GM23338 (cell line): ENCODE measurements at regions not wholly inside any gene's neighbourhood (a gene's known extent, or its start where the extent isn't known, plus 50 kb on each side); places are given as distances from the start of the nearest gene placed in this dataset.

Experiments
- ATAC-seq: fragments of 200-7000 bp; cut with Tn5 transposase; 3 replicates; pipeline ENCODE4 v1.9.1; 2020
- DNase-seq: peaks from one replicate; pipeline ENCODE4 v3.0.0-alpha.2; 2015; ENCODE audit warnings: low spot score
- H2AFZ ChIP-seq: fragments of 200-600 bp; sonication (generic); 2 replicates; pipeline ENCODE4 v1.8.0; 2016; ENCODE audit warnings: antibody characterized with exemption, mild to moderate bottlenecking, moderate library complexity
- H3F3A ChIP-seq: fragments of 200-600 bp; sonication (generic); replicated peaks from 2 replicates; pipeline ENCODE4 v1.8.0; 2017; ENCODE audit warnings: antibody characterized with exemption, mixed run types, low read depth
- H3K27ac ChIP-seq: fragments of 200-600 bp; sonication (generic); 2 replicates; pipeline ENCODE4 v1.6.1; 2016; ENCODE audit warnings: low read depth
- H3K27me3 ChIP-seq: fragments of 200-600 bp; sonication (generic); 2 replicates; pipeline ENCODE4 v1.8.0; 2016; ENCODE audit warnings: mild to moderate bottlenecking, mixed run types, moderate library complexity; ENCODE audit not compliant: insufficient read depth
- H3K36me3 ChIP-seq: fragments of 200-600 bp; sonication (generic); 2 replicates; pipeline ENCODE4 v1.8.0; 2016; ENCODE audit warnings: mild to moderate bottlenecking; ENCODE audit not compliant: insufficient read depth
- H3K4me1 ChIP-seq: fragments of 200-600 bp; sonication (generic); 2 replicates; pipeline ENCODE4 v1.8.0; 2016; ENCODE audit warnings: mild to moderate bottlenecking, moderate library complexity; ENCODE audit not compliant: insufficient read depth
- H3K4me2 ChIP-seq: fragments of 200-600 bp; sonication (generic); 2 replicates; pipeline ENCODE4 v1.7.1; 2017; ENCODE audit warnings: mixed run types
- H3K4me3 ChIP-seq: fragments of 200-600 bp; sonication (generic); 2 replicates; pipeline ENCODE4 v1.6.1; 2016; ENCODE audit warnings: mixed run types
- H3K79me2 ChIP-seq: fragments of 200-600 bp; sonication (generic); replicated peaks from 2 replicates; pipeline ENCODE4 v1.8.0; 2017; ENCODE audit warnings: mild to moderate bottlenecking; ENCODE audit not compliant: insufficient read depth
- H3K9me2 ChIP-seq: fragments of 200-600 bp; sonication (generic); 2 replicates; pipeline ENCODE4 v1.8.0; 2017; ENCODE audit not compliant: insufficient read depth
- H4K20me1 ChIP-seq: fragments of 200-600 bp; sonication (generic); replicated peaks from 2 replicates; pipeline ENCODE4 v1.8.0; 2017; ENCODE audit warnings: mild to moderate bottlenecking; ENCODE audit not compliant: insufficient read depth
- H3K27ac Mint-ChIP-seq: 2 replicates; pipeline ENCODE4 v1.8.0; 2020; ENCODE audit warnings: inconsistent platforms, mild to moderate bottlenecking, moderate library complexity, mixed read lengths
- H3K27me3 Mint-ChIP-seq: 3 replicates; pipeline ENCODE4 v1.8.0; 2022; ENCODE audit warnings: low read depth, mild to moderate bottlenecking, moderate library complexity, mixed read lengths, inconsistent platforms; ENCODE audit not compliant: insufficient read depth, poor library complexity
- H3K36me3 Mint-ChIP-seq: 3 replicates; pipeline ENCODE4 v1.8.0; 2021; ENCODE audit warnings: low read depth, mild to moderate bottlenecking, inconsistent platforms, moderate library complexity, mixed read lengths
- H3K4me1 Mint-ChIP-seq: 3 replicates; pipeline ENCODE4 v1.8.0; 2020; ENCODE audit warnings: mild to moderate bottlenecking, inconsistent platforms, mixed read lengths
- H3K4me3 Mint-ChIP-seq: 3 replicates; pipeline ENCODE4 v1.8.0; 2021; ENCODE audit warnings: moderate library complexity, mild to moderate bottlenecking, inconsistent platforms, mixed read lengths
- H3K9me3 Mint-ChIP-seq: 3 replicates; pipeline ENCODE4 v1.8.0; 2020; ENCODE audit warnings: moderate library complexity, mild to moderate bottlenecking, inconsistent platforms, mixed read lengths
- CREB1 ChIP-seq: fragments of 250-450 bp; sonication (Bioruptor Pico); IDR thresholded peaks from 2 replicates; pipeline ENCODE4 v1.5.0; 2020; ENCODE audit warnings: low read depth, mild to moderate bottlenecking, moderate library complexity
- EZH2 ChIP-seq: fragments of 200-600 bp; sonication (generic); IDR thresholded peaks from one replicate; pipeline ENCODE4 v1.8.0; 2017; ENCODE audit warnings: antibody characterized with exemption, mild to moderate bottlenecking, low read depth; ENCODE audit not compliant: unreplicated experiment
- EZH2phosphoT487 ChIP-seq: fragments of 200-600 bp; sonication (generic); IDR thresholded peaks from one replicate; pipeline ENCODE4 v1.8.1; 2018; ENCODE audit warnings: antibody characterized with exemption; ENCODE audit not compliant: unreplicated experiment
- NANOG ChIP-seq: IDR thresholded peaks from 2 replicates; pipeline ENCODE4 v1.6.1; 2016; ENCODE audit warnings: antibody characterized with exemption, borderline replicate concordance
- POLR2AphosphoS5 ChIP-seq: IDR thresholded peaks from 2 replicates; pipeline ENCODE4 v1.6.1; 2016; ENCODE audit warnings: antibody characterized with exemption, low read depth
- REST ChIP-seq: IDR thresholded peaks from one replicate; pipeline ENCODE4 v1.6.1; 2018; ENCODE audit warnings: antibody characterized with exemption; ENCODE audit not compliant: unreplicated experiment
- STAT1 ChIP-seq: IDR thresholded peaks from one replicate; pipeline ENCODE4 v1.6.1; 2016; ENCODE audit warnings: antibody characterized with exemption; ENCODE audit not compliant: unreplicated experiment
- ZNF331 ChIP-seq: fragments of 250-450 bp; sonication (Bioruptor Pico); IDR thresholded peaks from 2 replicates; pipeline ENCODE4 v1.5.0; 2020; ENCODE audit warnings: low read depth, mild to moderate bottlenecking, moderate library complexity
- TF ChIP-seq, protein P1 (sequence below): fragments of 250-450 bp; sonication (Bioruptor Pico); IDR thresholded peaks from 2 replicates; pipeline ENCODE4 v1.5.0; 2020; ENCODE audit warnings: mild to moderate bottlenecking, moderate library complexity
- TF ChIP-seq, protein P2 (sequence below): IDR thresholded peaks from 2 replicates; pipeline ENCODE4 v1.6.1; 2016; ENCODE audit warnings: antibody characterized with exemption

- TF ChIP-seq REST (no peak), STAT1 (no peak), EZH2 (no peak)
Observed at GRCh38 chrX:15033917-15034316, 160.7 kb downstream of the MOSPD2 start (continued).

- no peak for ATAC-seq
- Histone ChIP-seq H3K36me3 (no peaks in the 10 kb centered on the region), H4K20me1 (no peaks in the 10 kb centered on the region), H3K4me1 (no peaks in the 10 kb centered on the region), H3F3A (no peaks in the 10 kb centered on the region), H3K4me2 (no peak overlapping the region), H3K9me2 (no peaks in the 10 kb centered on the region), H3K27me3 (no peaks in the 10 kb centered on the region), H3K79me2 (no peaks in the 10 kb centered on the region), H2AFZ (no peak overlapping the region), H3K4me3 (no peak overlapping the region), H3K27ac (no peak overlapping the region)
- no peak for DNase-seq
- Mint-ChIP-seq H3K9me3 (no peaks in the 10 kb centered on the region; the same call in 2 of the 3 replicates), H3K36me3 (no peaks in the 10 kb centered on the region), H3K27ac (no peak overlapping the region), H3K4me1 (no peaks in the 10 kb centered on the region), H3K4me3 (no peak overlapping the region), H3K27me3 (peaks cover 2% of the 10 kb centered on the region)
- no peak for TF ChIP-seq NANOG
- TF ChIP-seq, protein P1, sequence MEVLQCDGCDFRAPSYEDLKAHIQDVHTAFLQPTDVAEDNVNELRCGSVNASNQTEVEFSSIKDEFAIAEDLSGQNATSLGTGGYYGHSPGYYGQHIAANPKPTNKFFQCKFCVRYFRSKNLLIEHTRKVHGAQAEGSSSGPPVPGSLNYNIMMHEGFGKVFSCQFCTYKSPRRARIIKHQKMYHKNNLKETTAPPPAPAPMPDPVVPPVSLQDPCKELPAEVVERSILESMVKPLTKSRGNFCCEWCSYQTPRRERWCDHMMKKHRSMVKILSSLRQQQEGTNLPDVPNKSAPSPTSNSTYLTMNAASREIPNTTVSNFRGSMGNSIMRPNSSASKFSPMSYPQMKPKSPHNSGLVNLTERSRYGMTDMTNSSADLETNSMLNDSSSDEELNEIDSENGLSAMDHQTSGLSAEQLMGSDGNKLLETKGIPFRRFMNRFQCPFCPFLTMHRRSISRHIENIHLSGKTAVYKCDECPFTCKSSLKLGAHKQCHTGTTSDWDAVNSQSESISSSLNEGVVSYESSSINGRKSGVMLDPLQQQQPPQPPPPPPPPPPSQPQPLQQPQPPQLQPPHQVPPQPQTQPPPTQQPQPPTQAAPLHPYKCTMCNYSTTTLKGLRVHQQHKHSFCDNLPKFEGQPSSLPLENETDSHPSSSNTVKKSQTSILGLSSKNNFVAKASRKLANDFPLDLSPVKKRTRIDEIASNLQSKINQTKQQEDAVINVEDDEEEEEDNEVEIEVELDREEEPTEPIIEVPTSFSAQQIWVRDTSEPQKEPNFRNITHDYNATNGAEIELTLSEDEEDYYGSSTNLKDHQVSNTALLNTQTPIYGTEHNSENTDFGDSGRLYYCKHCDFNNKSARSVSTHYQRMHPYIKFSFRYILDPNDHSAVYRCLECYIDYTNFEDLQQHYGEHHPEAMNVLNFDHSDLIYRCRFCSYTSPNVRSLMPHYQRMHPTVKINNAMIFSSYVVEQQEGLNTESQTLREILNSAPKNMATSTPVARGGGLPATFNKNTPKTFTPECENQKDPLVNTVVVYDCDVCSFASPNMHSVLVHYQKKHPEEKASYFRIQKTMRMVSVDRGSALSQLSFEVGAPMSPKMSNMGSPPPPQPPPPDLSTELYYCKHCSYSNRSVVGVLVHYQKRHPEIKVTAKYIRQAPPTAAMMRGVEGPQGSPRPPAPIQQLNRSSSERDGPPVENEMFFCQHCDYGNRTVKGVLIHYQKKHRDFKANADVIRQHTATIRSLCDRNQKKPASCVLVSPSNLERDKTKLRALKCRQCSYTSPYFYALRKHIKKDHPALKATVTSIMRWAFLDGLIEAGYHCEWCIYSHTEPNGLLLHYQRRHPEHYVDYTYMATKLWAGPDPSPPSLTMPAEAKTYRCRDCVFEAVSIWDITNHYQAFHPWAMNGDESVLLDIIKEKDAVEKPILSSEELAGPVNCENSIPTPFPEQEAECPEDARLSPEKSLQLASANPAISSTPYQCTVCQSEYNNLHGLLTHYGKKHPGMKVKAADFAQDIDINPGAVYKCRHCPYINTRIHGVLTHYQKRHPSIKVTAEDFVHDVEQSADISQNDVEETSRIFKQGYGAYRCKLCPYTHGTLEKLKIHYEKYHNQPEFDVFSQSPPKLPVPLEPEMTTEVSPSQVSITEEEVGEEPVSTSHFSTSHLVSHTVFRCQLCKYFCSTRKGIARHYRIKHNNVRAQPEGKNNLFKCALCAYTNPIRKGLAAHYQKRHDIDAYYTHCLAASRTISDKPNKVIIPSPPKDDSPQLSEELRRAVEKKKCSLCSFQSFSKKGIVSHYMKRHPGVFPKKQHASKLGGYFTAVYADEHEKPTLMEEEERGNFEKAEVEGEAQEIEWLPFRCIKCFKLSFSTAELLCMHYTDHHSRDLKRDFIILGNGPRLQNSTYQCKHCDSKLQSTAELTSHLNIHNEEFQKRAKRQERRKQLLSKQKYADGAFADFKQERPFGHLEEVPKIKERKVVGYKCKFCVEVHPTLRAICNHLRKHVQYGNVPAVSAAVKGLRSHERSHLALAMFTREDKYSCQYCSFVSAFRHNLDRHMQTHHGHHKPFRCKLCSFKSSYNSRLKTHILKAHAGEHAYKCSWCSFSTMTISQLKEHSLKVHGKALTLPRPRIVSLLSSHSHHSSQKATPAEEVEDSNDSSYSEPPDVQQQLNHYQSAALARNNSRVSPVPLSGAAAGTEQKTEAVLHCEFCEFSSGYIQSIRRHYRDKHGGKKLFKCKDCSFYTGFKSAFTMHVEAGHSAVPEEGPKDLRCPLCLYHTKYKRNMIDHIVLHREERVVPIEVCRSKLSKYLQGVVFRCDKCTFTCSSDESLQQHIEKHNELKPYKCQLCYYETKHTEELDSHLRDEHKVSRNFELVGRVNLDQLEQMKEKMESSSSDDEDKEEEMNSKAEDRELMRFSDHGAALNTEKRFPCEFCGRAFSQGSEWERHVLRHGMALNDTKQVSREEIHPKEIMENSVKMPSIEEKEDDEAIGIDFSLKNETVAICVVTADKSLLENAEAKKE (CRISPR knock-in tag): no peak
- no peak for TF ChIP-seq STAT1
- TF ChIP-seq POLR2AphosphoS5: no peak
- TF ChIP-seq ZNF331: no peak
- TF ChIP-seq CREB1: no peak
- TF ChIP-seq EZH2phosphoT487: no peak
- TF ChIP-seq, protein P2, sequence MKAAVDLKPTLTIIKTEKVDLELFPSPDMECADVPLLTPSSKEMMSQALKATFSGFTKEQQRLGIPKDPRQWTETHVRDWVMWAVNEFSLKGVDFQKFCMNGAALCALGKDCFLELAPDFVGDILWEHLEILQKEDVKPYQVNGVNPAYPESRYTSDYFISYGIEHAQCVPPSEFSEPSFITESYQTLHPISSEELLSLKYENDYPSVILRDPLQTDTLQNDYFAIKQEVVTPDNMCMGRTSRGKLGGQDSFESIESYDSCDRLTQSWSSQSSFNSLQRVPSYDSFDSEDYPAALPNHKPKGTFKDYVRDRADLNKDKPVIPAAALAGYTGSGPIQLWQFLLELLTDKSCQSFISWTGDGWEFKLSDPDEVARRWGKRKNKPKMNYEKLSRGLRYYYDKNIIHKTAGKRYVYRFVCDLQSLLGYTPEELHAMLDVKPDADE: no peak
- TF ChIP-seq REST: no peak
- no peak for TF ChIP-seq EZH2
Observed at GRCh38 chrX:15017491-15017890, 144.3 kb downstream of the MOSPD2 start.
